CD8-positive, alpha-beta memory T cell (primary cell): ENCODE measurements at regions not wholly inside any gene's neighbourhood (a gene's known extent, or its start where the extent isn't known, plus 50 kb on each side); places are given as distances from the start of the nearest gene placed in this dataset.
A peak's percentile ranks its signal among the peaks of the same experiment; 100 is the strongest.
"Not testable (repeated sequence)": the region's sequence is repeated elsewhere in the genome, so short reads cannot be mapped to it uniquely, and the experiment has no call there.

Experiments used
- CTCF ChIA-PET: fragments of 350-600 bp; sonication (Branson Sonifier 250); formaldehyde crosslinking; loops from one replicate; lab custom pipeline; 2021; ENCODE audit warnings: antibody characterized with exemption; lab: Charles Lee
- POLR2A ChIA-PET: fragments of 350-600 bp; sonication (Branson Sonifier 250); formaldehyde crosslinking; loops from one replicate; lab custom pipeline; 2021; ENCODE audit warnings: antibody characterized with exemption; lab: Charles Lee
- DNase-seq, 5 donors: peaks; one replicate each; pipeline versions ENCODE4 v3.0.0 to v3.0.0-alpha.2; 2020 to 2022; ENCODE audit warnings: mixed read lengths in 1 of 5
- H3K27ac ChIP-seq: one replicate; pipeline ENCODE4 v1.7.0; 2013; ENCODE audit warnings: low read depth, mild to moderate bottlenecking, low read length, moderate library complexity
- H3K27me3 ChIP-seq: 2 replicates; pipeline ENCODE4 v1.7.0; 2013; ENCODE audit warnings: low read length, mild to moderate bottlenecking; ENCODE audit not compliant: insufficient read depth, poor library complexity, severe bottlenecking
- H3K36me3 ChIP-seq: 2 replicates; pipeline ENCODE4 v1.7.0; 2013; ENCODE audit warnings: mild to moderate bottlenecking, low read length, moderate library complexity; ENCODE audit not compliant: insufficient read depth
- H3K4me1 ChIP-seq: 2 replicates; pipeline ENCODE4 v1.7.0; 2013; ENCODE audit warnings: mild to moderate bottlenecking, low read length, moderate library complexity; ENCODE audit not compliant: insufficient read depth
- H3K4me3 ChIP-seq: 2 replicates; pipeline ENCODE4 v1.7.0; 2013; ENCODE audit warnings: mild to moderate bottlenecking, low read length
- H3K9me3 ChIP-seq: 2 replicates; pipeline ENCODE4 v1.7.0; 2013; ENCODE audit warnings: mild to moderate bottlenecking, low read length
- H3K27ac Mint-ChIP-seq, 8 donors: one replicate each; pipeline ENCODE4 v1.8.0; 2020 to 2021; ENCODE audit warnings: mixed read lengths in 8 of 8, mild to moderate bottlenecking in 6 of 8, inconsistent platforms in 3 of 8, moderate library complexity in 3 of 8
- H3K27me3 Mint-ChIP-seq, 2 donors: one replicate each; pipeline ENCODE4 v1.8.0; 2020 to 2021; ENCODE audit warnings: mixed read lengths in 2 of 2, mild to moderate bottlenecking in 1 of 2, moderate library complexity in 1 of 2
- H3K36me3 Mint-ChIP-seq, 3 donors: one replicate each; pipeline ENCODE4 v1.8.0; 2020 to 2021; ENCODE audit warnings: mixed read lengths in 3 of 3, inconsistent platforms in 1 of 3, mild to moderate bottlenecking in 1 of 3
- H3K4me1 Mint-ChIP-seq, 3 donors: one replicate each; pipeline ENCODE4 v1.8.0; 2020 to 2021; ENCODE audit warnings: mixed read lengths in 3 of 3, inconsistent platforms in 1 of 3, mild to moderate bottlenecking in 1 of 3
- H3K4me3 Mint-ChIP-seq, 7 donors: one replicate each; pipeline ENCODE4 v1.8.0; 2020 to 2021; ENCODE audit warnings: mixed read lengths in 7 of 7, mild to moderate bottlenecking in 6 of 7, moderate library complexity in 4 of 7, inconsistent platforms in 2 of 7
- H3K9me3 Mint-ChIP-seq, 5 donors: one replicate each; pipeline ENCODE4 v1.8.0; 2020 to 2022; ENCODE audit warnings: mixed read lengths in 5 of 5, mild to moderate bottlenecking in 3 of 5, moderate library complexity in 2 of 5, inconsistent platforms in 1 of 5

GRCh38 chr6:140155451-140156126 lies 781.1 kb upstream of the CITED2 start:
- Mint-ChIP-seq H3K27ac (no peak overlapping the region), H3K9me3 (peaks cover 0 to 2% (median 0%) of the 10 kb centered on the region in 5 donors), H3K27me3 (peaks cover 0 to 5% of the 10 kb centered on the region in 2 donors), H3K4me3 (no peak overlapping the region), H3K4me1 (no peaks in the 10 kb centered on the region), H3K36me3 (no peaks in the 10 kb centered on the region)
- ChIA-PET POLR2A (no interaction called here), CTCF (no interaction called here)
- Histone ChIP-seq H3K4me3 (no peak overlapping the region), H3K4me1 (no peaks in the 10 kb centered on the region), H3K27me3 (no peaks in the 10 kb centered on the region), H3K9me3 (no peaks in the 10 kb centered on the region), H3K27ac (no peak overlapping the region), H3K36me3 (no peaks in the 10 kb centered on the region)
- no peak for DNase-seq

- ChIA-PET CTCF (no interaction called here), POLR2A (no interaction called here)
- H3K36me3 Mint-ChIP-seq = no peaks in the 10 kb centered on the region
- no peak overlapping the region for H3K4me3 Mint-ChIP-seq
- no peak overlapping the region for H3K27ac ChIP-seq
- no peaks in the 10 kb centered on the region for H3K36me3 ChIP-seq
- H3K27me3 Mint-ChIP-seq = peaks cover 0 to 5% of the 10 kb centered on the region in 2 donors
- no peaks in the 10 kb centered on the region for H3K4me1 ChIP-seq
- peaks cover 0 to 2% (median 0%) of the 10 kb centered on the region in 5 donors for H3K9me3 Mint-ChIP-seq
- no peak for DNase-seq
- H3K27ac Mint-ChIP-seq = no peak overlapping the region
- H3K9me3 ChIP-seq = no peaks in the 10 kb centered on the region
- H3K4me1 Mint-ChIP-seq = no peaks in the 10 kb centered on the region
- no peaks in the 10 kb centered on the region for H3K27me3 ChIP-seq
- H3K4me3 ChIP-seq = no peak overlapping the region
These were observed 779.3 kb upstream of the CITED2 start for GRCh38 chr6:140153703-140154102.

- H3K27me3 Mint-ChIP-seq, H3K36me3 Mint-ChIP-seq, H3K4me1 Mint-ChIP-seq, H3K4me3 ChIP-seq, POLR2A ChIA-PET, CTCF ChIA-PET, H3K9me3 Mint-ChIP-seq, DNase-seq, H3K9me3 ChIP-seq, H3K4me1 ChIP-seq, H3K4me3 Mint-ChIP-seq, H3K36me3 ChIP-seq, H3K27me3 ChIP-seq: not testable (repeated sequence)
- H3K27ac ChIP-seq = peak overlapping the region; percentile 28
- peak overlapping the region in 1 of 8 donors; percentile 46 for H3K27ac Mint-ChIP-seq
These were observed 773.7 kb upstream of the CITED2 start for GRCh38 chr6:140147825-140148814.

GRCh38 chr6:140140891-140141290 lies 766.4 kb upstream of the CITED2 start:
- DNase-seq = no peak
- H3K27ac ChIP-seq = no peak overlapping the region
- H3K36me3 ChIP-seq = no peaks in the 10 kb centered on the region
- no peak overlapping the region for H3K4me3 Mint-ChIP-seq
- H3K27me3 ChIP-seq = no peaks in the 10 kb centered on the region
- no peaks in the 10 kb centered on the region for H3K9me3 Mint-ChIP-seq
- no peaks in the 10 kb centered on the region for H3K4me1 ChIP-seq
- CTCF ChIA-PET = no interaction called here
- no peaks in the 10 kb centered on the region for H3K9me3 ChIP-seq
- POLR2A ChIA-PET = no interaction called here
- H3K36me3 Mint-ChIP-seq = no peaks in the 10 kb centered on the region
- H3K27me3 Mint-ChIP-seq = peaks cover 0 to 4% of the 10 kb centered on the region in 2 donors
- no peaks in the 10 kb centered on the region for H3K4me1 Mint-ChIP-seq
- H3K27ac Mint-ChIP-seq = no peak overlapping the region
- no peak overlapping the region for H3K4me3 ChIP-seq

GRCh38 chr6:140138311-140139010 lies 764.0 kb upstream of the CITED2 start:
- H3K27me3 ChIP-seq = no peaks in the 10 kb centered on the region
- CTCF ChIA-PET = no interaction called here
- POLR2A ChIA-PET = no interaction called here
- Mint-ChIP-seq H3K4me1 (no peaks in the 10 kb centered on the region), H3K36me3 (no peaks in the 10 kb centered on the region), H3K27ac (no peak overlapping the region), H3K9me3 (peaks cover 0 to 7% (median 5%) of the 10 kb centered on the region in 5 donors), H3K4me3 (no peak overlapping the region), H3K27me3 (no peaks in the 10 kb centered on the region)
- no peaks in the 10 kb centered on the region for H3K36me3 ChIP-seq
- no peak for DNase-seq
- H3K27ac ChIP-seq = no peak overlapping the region
- H3K9me3 ChIP-seq = no peaks in the 10 kb centered on the region
- no peaks in the 10 kb centered on the region for H3K4me1 ChIP-seq
- no peak overlapping the region for H3K4me3 ChIP-seq

- H3K9me3 ChIP-seq = peaks cover under 1% of the 10 kb centered on the region
- H3K9me3 Mint-ChIP-seq = peaks cover 10 to 15% (median 14%) of the 10 kb centered on the region in 5 donors
- H3K27me3 ChIP-seq = no peaks in the 10 kb centered on the region
- CTCF ChIA-PET = no interaction called here
- H3K4me1 ChIP-seq = no peaks in the 10 kb centered on the region
- POLR2A ChIA-PET = no interaction called here
- DNase-seq = no peak
- no peaks in the 10 kb centered on the region for H3K36me3 ChIP-seq
- H3K4me3 ChIP-seq = no peak overlapping the region
- peaks cover 0 to 5% (median 0%) of the 10 kb centered on the region in 3 donors for H3K36me3 Mint-ChIP-seq
- H3K27me3 Mint-ChIP-seq = no peaks in the 10 kb centered on the region
- no peak overlapping the region for H3K4me3 Mint-ChIP-seq
- H3K4me1 Mint-ChIP-seq = no peaks in the 10 kb centered on the region
- no peak overlapping the region for H3K27ac Mint-ChIP-seq
- no peak overlapping the region for H3K27ac ChIP-seq
These were observed 759.8 kb upstream of the CITED2 start for GRCh38 chr6:140134224-140134623.

- Mint-ChIP-seq H3K4me3 (no peak overlapping the region), H3K9me3 (peaks cover 15 to 22% (median 19%) of the 10 kb centered on the region in 5 donors), H3K36me3 (peaks cover 0 to 5% (median 0%) of the 10 kb centered on the region in 3 donors), H3K27me3 (peaks cover 2 to 4% of the 10 kb centered on the region in 2 donors), H3K4me1 (no peaks in the 10 kb centered on the region), H3K27ac (no peak overlapping the region)
- POLR2A ChIA-PET = no interaction called here
- Histone ChIP-seq H3K4me1 (no peaks in the 10 kb centered on the region), H3K9me3 (peaks cover 4% of the 10 kb centered on the region), H3K4me3 (no peak overlapping the region), H3K27ac (no peak overlapping the region), H3K36me3 (no peaks in the 10 kb centered on the region), H3K27me3 (no peaks in the 10 kb centered on the region)
- no peak for DNase-seq
- CTCF ChIA-PET = no interaction called here
These were observed 755.6 kb upstream of the CITED2 start for GRCh38 chr6:140130074-140130473.

GRCh38 chr6:140124498-140124897 lies 750.0 kb upstream of the CITED2 start:
- Histone ChIP-seq H3K9me3 (peaks cover 4% of the 10 kb centered on the region), H3K36me3 (no peaks in the 10 kb centered on the region), H3K27ac (no peak overlapping the region), H3K4me3 (no peak overlapping the region), H3K27me3 (no peaks in the 10 kb centered on the region), H3K4me1 (no peaks in the 10 kb centered on the region)
- Mint-ChIP-seq H3K27me3 (peaks cover 2 to 10% of the 10 kb centered on the region in 2 donors), H3K9me3 (peaks cover under 1 to 13% (median 10%) of the 10 kb centered on the region in 5 donors), H3K36me3 (no peaks in the 10 kb centered on the region), H3K27ac (no peak overlapping the region), H3K4me1 (no peaks in the 10 kb centered on the region), H3K4me3 (no peak overlapping the region)
- no peak for DNase-seq
- CTCF ChIA-PET = no interaction called here
- POLR2A ChIA-PET = no interaction called here
